MM.1S (cell line): ENCODE measurements at regions not wholly inside any gene's neighbourhood (a gene's known extent, or its start where the extent isn't known, plus 50 kb on each side); places are given as distances from the start of the nearest gene placed in this dataset.

Source experiments
- DNase-seq: peaks from one replicate; pipeline ENCODE4 v3.0.0-alpha.2; 2015
- H2AFZ ChIP-seq: fragments of 300-600 bp; sonication (generic); 2 replicates; pipeline ENCODE4 v1.6.0; 2016; ENCODE audit warnings: antibody characterized with exemption, low read length
- H3F3A ChIP-seq: fragments of 300-600 bp; sonication (generic); 2 replicates; pipeline ENCODE4 v1.6.1; 2016; ENCODE audit warnings: mild to moderate bottlenecking, antibody characterized with exemption, low read length, moderate library complexity, mixed read lengths; ENCODE audit not compliant: insufficient read depth
- H3K27ac ChIP-seq: fragments of 300-600 bp; sonication (generic); 2 replicates; pipeline ENCODE4 v1.5.1; 2016; ENCODE audit warnings: mild to moderate bottlenecking, low read length
- H3K27me3 ChIP-seq: fragments of 300-600 bp; sonication (generic); replicated peaks from 2 replicates; pipeline ENCODE4 v1.6.0; 2016; ENCODE audit warnings: low read length; ENCODE audit not compliant: insufficient read depth
- H3K36me3 ChIP-seq: fragments of 300-600 bp; sonication (generic); replicated peaks from 2 replicates; pipeline ENCODE4 v1.6.1; 2016; ENCODE audit warnings: mild to moderate bottlenecking, low read length, mixed read lengths; ENCODE audit not compliant: insufficient read depth
- H3K4me1 ChIP-seq: fragments of 300-600 bp; sonication (generic); 2 replicates; pipeline ENCODE4 v1.6.1; 2016; ENCODE audit warnings: low read length, mixed read lengths
- H3K4me2 ChIP-seq: fragments of 300-600 bp; sonication (generic); 2 replicates; pipeline ENCODE4 v1.6.0; 2016; ENCODE audit warnings: low read depth, low read length
- H3K4me3 ChIP-seq: fragments of 300-600 bp; sonication (generic); 2 replicates; pipeline ENCODE4 v1.5.1; 2016; ENCODE audit warnings: low read length, mixed read lengths
- H3K79me2 ChIP-seq: fragments of 300-600 bp; sonication (generic); 2 replicates; pipeline ENCODE4 v1.6.1; 2016; ENCODE audit warnings: mixed run types, low read length, mixed read lengths
- H3K9ac ChIP-seq: fragments of 300-600 bp; sonication (generic); 2 replicates; pipeline ENCODE4 v1.6.1; 2016; ENCODE audit warnings: low read length, mixed read lengths
- H3K9me2 ChIP-seq: fragments of 300-600 bp; sonication (generic); replicated peaks from 2 replicates; pipeline ENCODE4 v1.6.1; 2016; ENCODE audit warnings: mild to moderate bottlenecking, low read length, mixed read lengths; ENCODE audit not compliant: insufficient read depth
- H3K9me3 ChIP-seq: fragments of 300-600 bp; sonication (generic); replicated peaks from 2 replicates; pipeline ENCODE4 v1.6.1; 2016; ENCODE audit warnings: mild to moderate bottlenecking, low read length, mixed read lengths; ENCODE audit not compliant: insufficient read depth
- H4K20me1 ChIP-seq: fragments of 300-600 bp; sonication (generic); 2 replicates; pipeline ENCODE4 v1.6.1; 2016; ENCODE audit warnings: mild to moderate bottlenecking, low read length, moderate library complexity, mixed read lengths; ENCODE audit not compliant: insufficient read depth
- CTCF ChIP-seq: fragments of 300-600 bp; sonication (generic); IDR thresholded peaks from 2 replicates; pipeline ENCODE4 v1.5.1; 2016; ENCODE audit warnings: antibody characterized with exemption, low read length, mixed read lengths
- EZH2 ChIP-seq: fragments of 300-600 bp; sonication (generic); optimal IDR thresholded peaks from 2 replicates; pipeline ENCODE3; 2017; ENCODE audit warnings: low read depth, mild to moderate bottlenecking, antibody characterized with exemption, low read length, mixed read lengths
- EZH2phosphoT487 ChIP-seq: fragments of 300-600 bp; sonication (generic); IDR thresholded peaks from 2 replicates; pipeline ENCODE4 v1.6.1; 2018; ENCODE audit warnings: antibody characterized with exemption, low read length

GRCh38 chr13:78779608-78780007 lies 120.7 kb upstream of the OBI1 start:
- Histone ChIP-seq H3K4me3 (no peak overlapping the region), H3K4me2 (no peak overlapping the region; the same call in 1 of the 2 replicates), H3K4me1 (peaks cover 16% of the 10 kb centered on the region; the same call in 1 of the 2 replicates), H3K27ac (no peak overlapping the region), H3K27me3 (no peaks in the 10 kb centered on the region), H3K79me2 (no peaks in the 10 kb centered on the region), H3K9me3 (no peaks in the 10 kb centered on the region), H4K20me1 (no peaks in the 10 kb centered on the region), H3K9me2 (no peaks in the 10 kb centered on the region), H3F3A (no peaks in the 10 kb centered on the region), H3K9ac (no peak overlapping the region), H2AFZ (0 out of 2 replicates have a peak overlapping the region, but pooled peaks have one; percentile 4), H3K36me3 (no peaks in the 10 kb centered on the region)
- TF ChIP-seq EZH2 = no peak
- no peak for TF ChIP-seq CTCF
- no peak for TF ChIP-seq EZH2phosphoT487
- no peak for DNase-seq

GRCh38 chr13:78777976-78778375 lies 119.0 kb upstream of the OBI1 start:
- no peaks in the 10 kb centered on the region for H3K9me2 ChIP-seq
- no peaks in the 10 kb centered on the region for H4K20me1 ChIP-seq
- no peak overlapping the region for H3K9ac ChIP-seq
- H3K4me2 ChIP-seq = no peak overlapping the region
- no peaks in the 10 kb centered on the region for H3K27me3 ChIP-seq
- no peaks in the 10 kb centered on the region for H3K9me3 ChIP-seq
- no peaks in the 10 kb centered on the region for H3F3A ChIP-seq
- H3K36me3 ChIP-seq = no peaks in the 10 kb centered on the region
- TF ChIP-seq CTCF (no peak), EZH2 (no peak), EZH2phosphoT487 (no peak)
- no peak for DNase-seq
- H3K4me3 ChIP-seq = no peak overlapping the region
- no peak overlapping the region for H2AFZ ChIP-seq
- H3K79me2 ChIP-seq = no peaks in the 10 kb centered on the region
- no peak overlapping the region for H3K27ac ChIP-seq
- 0 out of 2 replicates have a peak, but pooled peaks cover 7% of the 10 kb centered on the region for H3K4me1 ChIP-seq

- no peaks in the 10 kb centered on the region for H3K79me2 ChIP-seq
- H3K9me3 ChIP-seq = no peaks in the 10 kb centered on the region
- no peak for DNase-seq
- H3K27me3 ChIP-seq = no peaks in the 10 kb centered on the region
- no peak overlapping the region for H3K4me3 ChIP-seq
- H2AFZ ChIP-seq = no peak overlapping the region
- H3F3A ChIP-seq = no peaks in the 10 kb centered on the region
- no peak overlapping the region for H3K9ac ChIP-seq
- TF ChIP-seq CTCF (no peak), EZH2phosphoT487 (no peak), EZH2 (no peak)
- H3K36me3 ChIP-seq = no peaks in the 10 kb centered on the region
- H4K20me1 ChIP-seq = no peaks in the 10 kb centered on the region
- H3K4me1 ChIP-seq = 0 out of 2 replicates have a peak, but pooled peaks cover 7% of the 10 kb centered on the region
- no peak overlapping the region for H3K4me2 ChIP-seq
- no peaks in the 10 kb centered on the region for H3K9me2 ChIP-seq
- no peak overlapping the region for H3K27ac ChIP-seq
These were observed 118.4 kb upstream of the OBI1 start for GRCh38 chr13:78777396-78777795.
